WTC11 (cell line): ENCODE measurements at regions not wholly inside any gene's neighbourhood (a gene's known extent, or its start where the extent isn't known, plus 50 kb on each side); places are given as distances from the start of the nearest gene placed in this dataset.

ENCODE experiments used
- ATAC-seq: fragments of 200-7000 bp; cut with Tn5 transposase; 2 replicates; pipeline ENCODE4 v1.10.0; 2021; ENCODE audit warnings: mild to moderate bottlenecking, moderate library complexity
- CTCF ChIA-PET: fragments of 300-600 bp; sonication (Branson Sonifier 250); formaldehyde crosslinking; loops from one replicate; lab custom pipeline; 2021; ENCODE audit warnings: antibody characterized with exemption; lab: Charles Lee
- POLR2A ChIA-PET: fragments of 350-600 bp; sonication (Branson Sonifier 250); formaldehyde crosslinking; loops from one replicate; lab custom pipeline; 2021; ENCODE audit warnings: antibody characterized with exemption; lab: Charles Lee
- DNase-seq: peaks from one replicate; pipeline ENCODE4 v3.0.0; 2021; ENCODE audit warnings: low spot score
- H3K27ac Mint-ChIP-seq: 2 replicates; pipeline ENCODE4 v1.8.0; 2021; ENCODE audit warnings: mixed read lengths
- H3K27me3 Mint-ChIP-seq: 2 replicates; pipeline ENCODE4 v1.8.0; 2021; ENCODE audit warnings: low read depth, mild to moderate bottlenecking, moderate library complexity, mixed read lengths
- H3K36me3 Mint-ChIP-seq: 2 replicates; pipeline ENCODE4 v1.8.0; 2021; ENCODE audit warnings: mixed read lengths
- H3K4me1 Mint-ChIP-seq: 2 replicates; pipeline ENCODE4 v1.8.0; 2022; ENCODE audit warnings: mixed read lengths
- H3K4me3 Mint-ChIP-seq: 2 replicates; pipeline ENCODE4 v1.8.0; 2021; ENCODE audit warnings: mild to moderate bottlenecking, moderate library complexity, mixed read lengths
- H3K9me3 Mint-ChIP-seq: 2 replicates; pipeline ENCODE4 v1.8.0; 2021; ENCODE audit warnings: mixed read lengths
- ATF1 ChIP-seq: sonication (generic); formaldehyde crosslinking; IDR thresholded peaks from 2 replicates; pipeline ENCODE4 v1.8.1; 2023; ENCODE audit warnings: mild to moderate bottlenecking, moderate library complexity, missing genetic modification reagents
- CBFB ChIP-seq: sonication (generic); formaldehyde crosslinking; IDR thresholded peaks from 2 replicates; pipeline ENCODE4 v1.8.1; 2022; ENCODE audit warnings: mild to moderate bottlenecking, low read depth, missing genetic modification reagents
- CREB1 ChIP-seq: sonication (generic); formaldehyde crosslinking; IDR thresholded peaks from 2 replicates; pipeline ENCODE4 v1.8.0; 2023; ENCODE audit warnings: mild to moderate bottlenecking, missing genetic modification reagents
- CREM ChIP-seq: sonication (generic); formaldehyde crosslinking; IDR thresholded peaks from 2 replicates; pipeline ENCODE4 v1.8.1; 2022; ENCODE audit warnings: mild to moderate bottlenecking, missing genetic modification reagents, moderate library complexity
- E2F1 ChIP-seq: sonication (generic); formaldehyde crosslinking; IDR thresholded peaks from 2 replicates; pipeline ENCODE4 v1.8.0; 2022; ENCODE audit warnings: mild to moderate bottlenecking, missing genetic modification reagents
- EMX1 ChIP-seq: fragments of 250-450 bp; sonication (Bioruptor Pico); IDR thresholded peaks from 2 replicates; pipeline ENCODE4 v1.8.0; 2021; ENCODE audit warnings: mild to moderate bottlenecking
- GTF2I ChIP-seq: fragments of 250-450 bp; sonication (Bioruptor Pico); conservative IDR thresholded peaks from 2 replicates; pipeline ENCODE4 v1.4.0; 2021; ENCODE audit warnings: mild to moderate bottlenecking
- NR1H2 ChIP-seq: sonication (generic); formaldehyde crosslinking; IDR thresholded peaks from 2 replicates; pipeline ENCODE4 v1.9.0; 2021; ENCODE audit warnings: mild to moderate bottlenecking, moderate library complexity, missing genetic modification reagents
- NR2C2 ChIP-seq: sonication (generic); formaldehyde crosslinking; IDR thresholded peaks from 2 replicates; pipeline ENCODE4 v1.8.0; 2022; ENCODE audit warnings: mild to moderate bottlenecking, missing genetic modification reagents
- PRDM15 ChIP-seq: sonication (generic); formaldehyde crosslinking; IDR thresholded peaks from 2 replicates; pipeline ENCODE4 v1.8.0; 2022; ENCODE audit warnings: missing genetic modification reagents
- RELA ChIP-seq: sonication (generic); formaldehyde crosslinking; IDR thresholded peaks from 2 replicates; pipeline ENCODE4 v1.8.1; 2022; ENCODE audit warnings: missing genetic modification reagents, mild to moderate bottlenecking, borderline replicate concordance
- ZNF121 ChIP-seq: sonication (generic); formaldehyde crosslinking; IDR thresholded peaks from 2 replicates; pipeline ENCODE4 v1.8.0; 2023; ENCODE audit warnings: missing genetic modification reagents
- ZNF317 ChIP-seq: sonication (generic); formaldehyde crosslinking; IDR thresholded peaks from 2 replicates; pipeline ENCODE4 v1.8.1; 2023; ENCODE audit warnings: low read depth, mild to moderate bottlenecking, moderate library complexity, missing genetic modification reagents, borderline replicate concordance
- ZNF423 ChIP-seq: fragments of 250-450 bp; sonication (Bioruptor Pico); IDR thresholded peaks from 2 replicates; pipeline ENCODE4 v2.1.2; 2022; ENCODE audit warnings: mild to moderate bottlenecking, moderate library complexity
- TF ChIP-seq, protein P1 (sequence below): sonication (generic); formaldehyde crosslinking; IDR thresholded peaks from 2 replicates; pipeline ENCODE4 v1.8.1; 2023; ENCODE audit warnings: mild to moderate bottlenecking, moderate library complexity, missing genetic modification reagents
- TF ChIP-seq, protein P2 (sequence below): sonication (generic); formaldehyde crosslinking; IDR thresholded peaks from 2 replicates; pipeline ENCODE4 v1.8.1; 2023; ENCODE audit warnings: mild to moderate bottlenecking, missing genetic modification reagents, moderate library complexity
- TF ChIP-seq, protein P3 (sequence below): fragments of 250-450 bp; sonication (Bioruptor Pico); IDR thresholded peaks from 2 replicates; pipeline ENCODE4 v1.9.0; 2021; ENCODE audit warnings: mild to moderate bottlenecking, borderline replicate concordance

DNA sequence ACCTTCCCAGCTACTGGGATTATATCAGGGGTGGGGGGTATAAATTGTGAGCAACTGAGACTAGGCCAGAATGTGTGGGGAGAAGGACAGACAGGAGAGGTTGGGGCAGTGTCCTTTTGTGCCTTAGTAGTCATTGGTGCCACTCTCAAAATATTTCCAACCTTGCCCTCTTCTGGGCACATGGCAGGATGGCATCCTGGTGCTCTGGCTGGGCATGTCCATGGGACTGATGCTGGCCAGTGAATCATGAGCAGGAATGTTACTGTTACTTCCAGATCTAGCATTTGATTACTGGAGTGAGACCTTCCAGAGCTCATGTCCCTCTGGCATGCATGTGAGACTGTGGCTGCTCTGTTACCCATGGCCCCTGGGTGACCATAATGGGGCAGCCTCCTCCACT is 151.2 kb downstream of the MATN1 start:
- ChIA-PET CTCF (no interaction called here), POLR2A (no interaction called here)
- Mint-ChIP-seq H3K4me3 (no peak overlapping the region), H3K9me3 (no peaks in the 10 kb centered on the region), H3K27ac (no peak overlapping the region), H3K4me1 (no peaks in the 10 kb centered on the region), H3K36me3 (no peaks in the 10 kb centered on the region), H3K27me3 (no peaks in the 10 kb centered on the region)
- TF ChIP-seq ZNF423 (CRISPR knock-in tag) = no peak
- TF ChIP-seq EMX1 = no peak
- TF ChIP-seq ZNF317 = no peak
- no peak for TF ChIP-seq PRDM15
- TF ChIP-seq ATF1 = no peak
- TF ChIP-seq CREM (CRISPR knock-in tag) = no peak
- TF ChIP-seq NR1H2 = no peak
- no peak for TF ChIP-seq NR2C2 (CRISPR knock-in tag)
- TF ChIP-seq CREB1 = no peak
- TF ChIP-seq GTF2I = no peak
- no peak for TF ChIP-seq CBFB (CRISPR knock-in tag)
- TF ChIP-seq RELA (CRISPR knock-in tag) = no peak
- TF ChIP-seq, protein P1, sequence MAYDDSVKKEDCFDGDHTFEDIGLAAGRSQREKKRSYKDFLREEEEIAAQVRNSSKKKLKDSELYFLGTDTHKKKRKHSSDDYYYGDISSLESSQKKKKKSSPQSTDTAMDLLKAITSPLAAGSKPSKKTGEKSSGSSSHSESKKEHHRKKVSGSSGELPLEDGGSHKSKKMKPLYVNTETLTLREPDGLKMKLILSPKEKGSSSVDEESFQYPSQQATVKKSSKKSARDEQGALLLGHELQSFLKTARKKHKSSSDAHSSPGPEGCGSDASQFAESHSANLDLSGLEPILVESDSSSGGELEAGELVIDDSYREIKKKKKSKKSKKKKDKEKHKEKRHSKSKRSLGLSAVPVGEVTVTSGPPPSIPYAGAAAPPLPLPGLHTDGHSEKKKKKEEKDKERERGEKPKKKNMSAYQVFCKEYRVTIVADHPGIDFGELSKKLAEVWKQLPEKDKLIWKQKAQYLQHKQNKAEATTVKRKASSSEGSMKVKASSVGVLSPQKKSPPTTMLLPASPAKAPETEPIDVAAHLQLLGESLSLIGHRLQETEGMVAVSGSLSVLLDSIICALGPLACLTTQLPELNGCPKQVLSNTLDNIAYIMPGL (CRISPR knock-in tag) = no peak
- no peak for TF ChIP-seq ZNF121
- TF ChIP-seq, protein P2, sequence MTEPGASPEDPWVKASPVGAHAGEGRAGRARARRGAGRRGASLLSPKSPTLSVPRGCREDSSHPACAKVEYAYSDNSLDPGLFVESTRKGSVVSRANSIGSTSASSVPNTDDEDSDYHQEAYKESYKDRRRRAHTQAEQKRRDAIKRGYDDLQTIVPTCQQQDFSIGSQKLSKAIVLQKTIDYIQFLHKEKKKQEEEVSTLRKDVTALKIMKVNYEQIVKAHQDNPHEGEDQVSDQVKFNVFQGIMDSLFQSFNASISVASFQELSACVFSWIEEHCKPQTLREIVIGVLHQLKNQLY (CRISPR knock-in tag) = no peak
- TF ChIP-seq E2F1 (CRISPR knock-in tag) = no peak
- TF ChIP-seq, protein P3, sequence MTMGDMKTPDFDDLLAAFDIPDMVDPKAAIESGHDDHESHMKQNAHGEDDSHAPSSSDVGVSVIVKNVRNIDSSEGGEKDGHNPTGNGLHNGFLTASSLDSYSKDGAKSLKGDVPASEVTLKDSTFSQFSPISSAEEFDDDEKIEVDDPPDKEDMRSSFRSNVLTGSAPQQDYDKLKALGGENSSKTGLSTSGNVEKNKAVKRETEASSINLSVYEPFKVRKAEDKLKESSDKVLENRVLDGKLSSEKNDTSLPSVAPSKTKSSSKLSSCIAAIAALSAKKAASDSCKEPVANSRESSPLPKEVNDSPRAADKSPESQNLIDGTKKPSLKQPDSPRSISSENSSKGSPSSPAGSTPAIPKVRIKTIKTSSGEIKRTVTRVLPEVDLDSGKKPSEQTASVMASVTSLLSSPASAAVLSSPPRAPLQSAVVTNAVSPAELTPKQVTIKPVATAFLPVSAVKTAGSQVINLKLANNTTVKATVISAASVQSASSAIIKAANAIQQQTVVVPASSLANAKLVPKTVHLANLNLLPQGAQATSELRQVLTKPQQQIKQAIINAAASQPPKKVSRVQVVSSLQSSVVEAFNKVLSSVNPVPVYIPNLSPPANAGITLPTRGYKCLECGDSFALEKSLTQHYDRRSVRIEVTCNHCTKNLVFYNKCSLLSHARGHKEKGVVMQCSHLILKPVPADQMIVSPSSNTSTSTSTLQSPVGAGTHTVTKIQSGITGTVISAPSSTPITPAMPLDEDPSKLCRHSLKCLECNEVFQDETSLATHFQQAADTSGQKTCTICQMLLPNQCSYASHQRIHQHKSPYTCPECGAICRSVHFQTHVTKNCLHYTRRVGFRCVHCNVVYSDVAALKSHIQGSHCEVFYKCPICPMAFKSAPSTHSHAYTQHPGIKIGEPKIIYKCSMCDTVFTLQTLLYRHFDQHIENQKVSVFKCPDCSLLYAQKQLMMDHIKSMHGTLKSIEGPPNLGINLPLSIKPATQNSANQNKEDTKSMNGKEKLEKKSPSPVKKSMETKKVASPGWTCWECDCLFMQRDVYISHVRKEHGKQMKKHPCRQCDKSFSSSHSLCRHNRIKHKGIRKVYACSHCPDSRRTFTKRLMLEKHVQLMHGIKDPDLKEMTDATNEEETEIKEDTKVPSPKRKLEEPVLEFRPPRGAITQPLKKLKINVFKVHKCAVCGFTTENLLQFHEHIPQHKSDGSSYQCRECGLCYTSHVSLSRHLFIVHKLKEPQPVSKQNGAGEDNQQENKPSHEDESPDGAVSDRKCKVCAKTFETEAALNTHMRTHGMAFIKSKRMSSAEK (CRISPR knock-in tag) = no peak
- ATAC-seq (no peak), DNase-seq (no peak)
